ENCODE measurements at regions not wholly inside any gene's neighbourhood (a gene's known extent, or its start where the extent isn't known, plus 50 kb on each side); places are given as distances from the start of the nearest gene placed in this dataset.

- Histone ChIP-seq H2AFZ (ENCODE audit: low read depth, low read length) (no peak overlapping the region), H3K36me3 (ENCODE audit: insufficient read depth, low read length) (no peaks in the 10 kb centered on the region), H3K27ac (ENCODE audit: low read length) (no peak overlapping the region), H4K20me1 (ENCODE audit: insufficient read depth) (no peaks in the 10 kb centered on the region), H3K79me2 (replicated peaks; ENCODE audit: insufficient read depth, low read length) (no peaks in the 10 kb centered on the region), H3K4me2 (ENCODE audit: low read length) (no peak overlapping the region), H3K9me2 (ENCODE audit: insufficient read depth, low read length) (no peaks in the 10 kb centered on the region), H3K27me3 (ENCODE audit: insufficient read depth, low read depth, low read length) (no peaks in the 10 kb centered on the region), H3K9ac (ENCODE audit: low read length) (no peak overlapping the region), H3F3A (ENCODE audit: insufficient read depth, low read length, poor library complexity, severe bottlenecking) (no peaks in the 10 kb centered on the region), H3K4me3 (ENCODE audit: low read length) (no peak overlapping the region), H3K9me3 (ENCODE audit: low read length) (no peaks in the 10 kb centered on the region)
- TF ChIP-seq EP300 (conservative IDR thresholded peaks at IDR 0.05; ENCODE audit: poor library complexity, severe bottlenecking) = no peak
- TF ChIP-seq SMC3 (conservative IDR thresholded peaks at IDR 0.05; ENCODE audit: poor library complexity) = no peak
- no peak for TF ChIP-seq MXI1 (conservative IDR thresholded peaks at IDR 0.05; ENCODE audit: poor library complexity, severe bottlenecking)
- no peak for TF ChIP-seq POLR2AphosphoS5 (IDR thresholded peaks at IDR 0.05)
- TF ChIP-seq TAF1 (IDR thresholded peaks at IDR 0.05; ENCODE audit: low read depth) = no peak
- TF ChIP-seq REST (IDR thresholded peaks at IDR 0.05; ENCODE audit: borderline replicate concordance) = no peak
- no peak for TF ChIP-seq EZH2 (IDR thresholded peaks at IDR 0.05; ENCODE audit: borderline replicate concordance, insufficient read depth, low read length, poor library complexity, severe bottlenecking)
- TF ChIP-seq RAD21 (conservative IDR thresholded peaks at IDR 0.05) = no peak
- no peak for TF ChIP-seq CTCF (IDR thresholded peaks at IDR 0.05; ENCODE audit: poor library complexity, severe bottlenecking)
Observed at GRCh38 chr20:52305024-52305645, 113.6 kb upstream of the ZFP64 start.

- no peak for TF ChIP-seq SMC3 (conservative IDR thresholded peaks at IDR 0.05; ENCODE audit: poor library complexity)
- no peak for TF ChIP-seq REST (IDR thresholded peaks at IDR 0.05; ENCODE audit: borderline replicate concordance)
- TF ChIP-seq EZH2 (IDR thresholded peaks at IDR 0.05; ENCODE audit: borderline replicate concordance, insufficient read depth, low read length, poor library complexity, severe bottlenecking) = no peak
- no peak for TF ChIP-seq RAD21 (conservative IDR thresholded peaks at IDR 0.05)
- TF ChIP-seq EP300 (conservative IDR thresholded peaks at IDR 0.05; ENCODE audit: poor library complexity, severe bottlenecking) = no peak
- TF ChIP-seq TAF1 (IDR thresholded peaks at IDR 0.05; ENCODE audit: low read depth) = no peak
- no peak for TF ChIP-seq POLR2AphosphoS5 (IDR thresholded peaks at IDR 0.05)
- no peak for TF ChIP-seq MXI1 (conservative IDR thresholded peaks at IDR 0.05; ENCODE audit: poor library complexity, severe bottlenecking)
- no peak for TF ChIP-seq CTCF (IDR thresholded peaks at IDR 0.05; ENCODE audit: poor library complexity, severe bottlenecking)
- H3K4me3 ChIP-seq (ENCODE audit: low read length) = no peak overlapping the region
- no peaks in the 10 kb centered on the region for H3K27me3 ChIP-seq (ENCODE audit: insufficient read depth, low read depth, low read length)
- no peak overlapping the region for H2AFZ ChIP-seq (ENCODE audit: low read depth, low read length)
- H4K20me1 ChIP-seq (ENCODE audit: insufficient read depth) = no peaks in the 10 kb centered on the region
- no peaks in the 10 kb centered on the region for H3K79me2 ChIP-seq (replicated peaks; ENCODE audit: insufficient read depth, low read length)
- H3K9ac ChIP-seq (ENCODE audit: low read length) = no peak overlapping the region
- no peaks in the 10 kb centered on the region for H3K9me2 ChIP-seq (ENCODE audit: insufficient read depth, low read length)
- H3K27ac ChIP-seq (ENCODE audit: low read length) = no peak overlapping the region
- H3F3A ChIP-seq (ENCODE audit: insufficient read depth, low read length, poor library complexity, severe bottlenecking) = no peaks in the 10 kb centered on the region
- no peaks in the 10 kb centered on the region for H3K9me3 ChIP-seq (ENCODE audit: low read length)
- H3K36me3 ChIP-seq (ENCODE audit: insufficient read depth, low read length) = no peaks in the 10 kb centered on the region
- H3K4me2 ChIP-seq (ENCODE audit: low read length) = no peak overlapping the region
Observed at GRCh38 chr20:52303281-52303950, 111.8 kb upstream of the ZFP64 start.
